ENCODE measurements at regions not wholly inside any gene's neighbourhood (a gene's known extent, or its start where the extent isn't known, plus 50 kb on each side); places are given as distances from the start of the nearest gene placed in this dataset.

GRCh38 chr10:129038522-129038921, 428.5 kb upstream of the MGMT start:
- TF ChIP-seq, protein P1, sequence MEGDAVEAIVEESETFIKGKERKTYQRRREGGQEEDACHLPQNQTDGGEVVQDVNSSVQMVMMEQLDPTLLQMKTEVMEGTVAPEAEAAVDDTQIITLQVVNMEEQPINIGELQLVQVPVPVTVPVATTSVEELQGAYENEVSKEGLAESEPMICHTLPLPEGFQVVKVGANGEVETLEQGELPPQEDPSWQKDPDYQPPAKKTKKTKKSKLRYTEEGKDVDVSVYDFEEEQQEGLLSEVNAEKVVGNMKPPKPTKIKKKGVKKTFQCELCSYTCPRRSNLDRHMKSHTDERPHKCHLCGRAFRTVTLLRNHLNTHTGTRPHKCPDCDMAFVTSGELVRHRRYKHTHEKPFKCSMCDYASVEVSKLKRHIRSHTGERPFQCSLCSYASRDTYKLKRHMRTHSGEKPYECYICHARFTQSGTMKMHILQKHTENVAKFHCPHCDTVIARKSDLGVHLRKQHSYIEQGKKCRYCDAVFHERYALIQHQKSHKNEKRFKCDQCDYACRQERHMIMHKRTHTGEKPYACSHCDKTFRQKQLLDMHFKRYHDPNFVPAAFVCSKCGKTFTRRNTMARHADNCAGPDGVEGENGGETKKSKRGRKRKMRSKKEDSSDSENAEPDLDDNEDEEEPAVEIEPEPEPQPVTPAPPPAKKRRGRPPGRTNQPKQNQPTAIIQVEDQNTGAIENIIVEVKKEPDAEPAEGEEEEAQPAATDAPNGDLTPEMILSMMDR (IDR thresholded peaks at IDR 0.05; ENCODE audit: poor library complexity, severe bottlenecking) = no peak
- TF ChIP-seq EP300 (conservative IDR thresholded peaks at IDR 0.05; ENCODE audit: poor library complexity, severe bottlenecking) = no peak
